Cardiac fibroblast (primary cell): ENCODE measurements at regions not wholly inside any gene's neighbourhood (a gene's known extent, or its start where the extent isn't known, plus 50 kb on each side); places are given as distances from the start of the nearest gene placed in this dataset.
"Not testable (repeated sequence)": the region's sequence is repeated elsewhere in the genome, so short reads cannot be mapped to it uniquely, and the experiment has no call there.

Source experiments
- DNase-seq, 2 donors: peaks; one replicate each; pipeline versions ENCODE4 v3.0.0 to v3.0.0-alpha.2; 2010; ENCODE audit warnings: low read depth in 2 of 2
- H3K4me3 ChIP-seq, 2 donors: replicated peaks in 1 of 2; 1 replicate in 1 of 2; 2 replicates in 1 of 2; pipeline ENCODE4 v1.5.1; 2011; ENCODE audit warnings: low read depth in 2 of 2, low read length in 2 of 2, mild to moderate bottlenecking in 2 of 2, moderate library complexity in 1 of 2

DNA sequence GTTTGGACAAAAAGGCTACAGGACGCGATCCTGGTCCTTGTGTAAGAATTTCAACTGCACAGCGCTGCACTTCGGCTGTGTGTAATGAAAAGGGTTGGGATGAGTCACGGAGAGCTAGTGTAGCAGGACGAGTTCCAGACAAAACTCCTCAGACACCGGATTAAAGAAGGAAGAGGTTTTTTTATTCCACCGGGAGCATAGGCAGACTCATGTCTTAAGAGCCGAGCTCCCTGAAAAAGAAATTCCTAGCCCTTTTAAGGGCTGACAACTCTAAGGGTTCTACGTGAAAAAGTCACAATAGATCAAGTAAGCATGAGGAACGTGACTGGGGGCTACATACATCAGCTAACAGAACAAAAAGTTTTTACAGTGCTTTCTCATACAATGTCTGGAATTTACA lies 54.8 kb upstream of the FAM90A1 start:
- not testable (repeated sequence) for H3K4me3 ChIP-seq
- DNase-seq: peak; percentile 16 to 39

DNA sequence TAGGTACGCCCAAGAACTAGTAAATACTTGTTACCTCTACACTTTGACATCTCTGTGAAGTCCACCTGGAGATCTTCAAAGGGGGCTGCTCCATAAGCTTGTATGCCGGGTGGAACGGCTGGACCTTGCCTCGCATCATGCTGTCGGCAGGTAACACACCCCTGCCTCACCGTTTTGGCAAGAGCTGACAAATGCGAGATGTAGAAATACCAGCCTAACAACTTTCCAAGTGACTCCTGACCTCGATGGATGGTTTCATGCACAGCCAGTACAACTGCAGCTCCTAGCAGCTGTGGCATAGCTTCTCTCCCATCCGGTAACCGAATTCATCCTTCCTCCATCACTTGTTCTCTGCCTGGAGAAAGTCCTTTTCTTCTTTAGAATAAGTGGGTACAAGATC lies 58.3 kb upstream of the FAM90A1 start:
- not testable (repeated sequence) for DNase-seq, H3K4me3 ChIP-seq

DNA sequence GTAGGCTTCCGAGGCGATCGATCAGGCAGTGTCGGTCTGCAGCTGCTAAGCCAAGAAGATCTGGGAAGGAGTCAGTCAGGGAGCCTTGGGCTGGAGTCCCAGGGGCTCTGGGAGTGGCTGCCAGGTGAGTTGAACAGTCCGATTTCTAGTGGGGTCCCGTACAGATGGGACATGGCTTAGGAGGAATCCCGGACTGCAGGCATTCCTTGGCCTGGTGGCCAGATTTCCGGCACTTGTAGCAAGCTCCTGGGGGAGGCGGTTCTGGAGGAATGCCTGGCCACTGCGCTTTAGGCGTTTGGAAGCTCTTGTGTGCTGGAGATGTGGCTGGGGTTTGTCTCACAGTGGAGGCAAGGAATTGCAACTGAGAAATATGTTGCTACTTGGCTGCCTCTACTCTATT lies 64.3 kb upstream of the FAM90A1 start:
- DNase-seq, H3K4me3 ChIP-seq: not testable (repeated sequence)

DNA sequence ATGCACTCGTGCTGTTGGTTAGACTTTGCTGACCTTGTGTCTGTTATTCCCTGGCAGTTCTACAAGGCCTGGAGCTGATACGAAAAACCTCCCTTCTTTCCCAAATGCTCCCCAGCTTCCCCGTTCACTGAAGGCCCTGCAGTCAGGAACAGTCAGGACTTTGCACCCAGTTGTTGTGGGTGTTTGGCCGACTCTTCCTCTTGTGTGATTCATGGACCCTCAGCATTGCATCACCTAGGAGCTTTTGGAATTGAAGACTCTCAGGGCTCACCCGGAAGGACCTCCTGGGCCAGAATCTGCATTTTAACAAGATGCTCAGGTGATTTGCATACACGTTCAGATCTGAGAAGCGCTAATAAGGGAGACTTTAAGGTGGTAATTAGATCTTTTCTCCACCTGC lies 67.2 kb upstream of the FAM90A1 start:
- H3K4me3 ChIP-seq, DNase-seq: not testable (repeated sequence)

DNA sequence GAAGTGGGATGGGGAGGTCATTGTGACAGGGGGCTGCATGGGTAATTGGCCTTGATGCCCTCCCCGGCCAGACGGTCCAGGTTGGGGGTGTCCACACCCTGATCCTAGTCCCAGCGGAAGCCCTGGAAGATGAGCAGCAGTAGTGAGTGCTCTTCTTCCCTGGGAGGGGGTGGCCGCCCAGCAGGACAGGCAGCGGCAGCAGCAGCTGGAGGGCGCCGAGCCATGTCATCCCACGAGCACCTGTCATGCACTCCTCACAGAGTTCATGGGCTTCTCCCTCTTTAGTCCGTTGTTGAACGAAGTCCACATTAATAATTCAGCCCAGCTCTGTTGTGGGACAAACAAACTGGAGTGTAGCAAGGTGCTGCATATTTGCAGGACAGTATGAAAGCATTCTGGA lies 81.2 kb upstream of the FAM90A1 start:
- DNase-seq: not testable (repeated sequence)

DNA sequence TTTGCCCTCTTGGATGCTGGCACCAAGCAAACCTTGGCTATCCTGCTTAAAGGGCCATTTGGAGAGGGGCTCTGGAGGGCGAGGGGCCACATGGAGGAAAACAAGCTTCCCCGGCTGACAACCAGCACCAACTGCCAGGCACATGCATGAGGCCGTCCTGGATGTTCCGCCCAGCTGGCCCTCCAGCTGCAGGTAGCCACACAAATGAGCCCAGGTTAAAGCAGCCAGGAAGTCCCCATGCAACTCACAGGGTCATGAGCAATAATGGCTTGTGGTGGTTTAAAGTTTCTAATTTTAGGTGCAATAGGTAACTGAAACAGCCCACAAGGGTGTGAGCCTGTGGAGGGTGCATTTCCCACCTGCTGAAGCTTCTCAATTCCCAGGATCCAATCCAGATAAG lies 88.6 kb upstream of the FAM90A1 start:
- not testable (repeated sequence) for DNase-seq

More for the DNA sequence above, 81.2 kb upstream of the FAM90A1 start:
- H3K4me3 ChIP-seq: not testable (repeated sequence)

DNA sequence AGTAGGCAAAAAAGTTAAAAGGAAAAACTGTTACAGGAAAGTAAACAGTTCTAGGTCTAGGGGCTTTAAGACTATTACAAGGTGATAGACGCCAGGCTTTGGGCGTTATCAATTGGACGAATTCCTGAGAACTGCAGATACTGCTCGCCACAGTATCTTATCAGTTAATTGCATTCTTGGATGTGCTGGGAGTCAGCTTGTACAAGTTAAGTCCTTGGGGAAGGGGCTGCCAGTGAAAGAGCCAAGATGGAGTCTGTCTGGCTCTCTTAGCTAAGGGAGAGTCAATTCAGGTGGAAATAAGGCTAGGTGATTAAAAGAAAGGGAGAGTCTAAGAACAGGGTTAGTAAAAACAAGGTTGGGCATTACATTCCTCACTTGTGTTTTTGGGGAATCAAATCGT lies 90.3 kb upstream of the FAM90A1 start:
- DNase-seq, H3K4me3 ChIP-seq: not testable (repeated sequence)

More for the DNA sequence above, 88.6 kb upstream of the FAM90A1 start:
- not testable (repeated sequence) for H3K4me3 ChIP-seq

DNA sequence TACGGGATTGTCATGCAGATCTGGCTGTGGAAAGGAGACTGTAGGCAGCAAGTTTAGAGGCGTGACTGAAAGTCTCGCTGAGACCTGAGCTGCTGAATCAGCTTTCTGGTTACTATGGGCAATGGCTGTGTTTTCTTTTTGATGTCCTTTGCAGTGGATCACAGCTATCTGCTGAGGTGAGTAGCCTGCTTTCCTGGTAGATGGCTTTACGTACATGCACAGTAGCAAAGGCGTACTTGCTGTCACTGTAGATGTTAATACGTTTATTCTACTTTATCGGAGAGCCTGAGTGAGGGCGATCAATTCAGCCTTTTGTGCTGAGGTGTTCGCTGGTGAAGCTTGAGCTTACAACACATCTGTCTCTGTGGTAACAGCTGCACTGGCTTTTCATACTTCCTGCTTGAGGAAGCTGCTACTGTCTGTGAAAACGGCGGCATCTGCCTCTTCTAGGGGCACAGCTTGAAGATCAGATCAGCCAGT lies 92.9 kb upstream of the FAM90A1 start:
- DNase-seq, H3K4me3 ChIP-seq: not testable (repeated sequence)

DNA sequence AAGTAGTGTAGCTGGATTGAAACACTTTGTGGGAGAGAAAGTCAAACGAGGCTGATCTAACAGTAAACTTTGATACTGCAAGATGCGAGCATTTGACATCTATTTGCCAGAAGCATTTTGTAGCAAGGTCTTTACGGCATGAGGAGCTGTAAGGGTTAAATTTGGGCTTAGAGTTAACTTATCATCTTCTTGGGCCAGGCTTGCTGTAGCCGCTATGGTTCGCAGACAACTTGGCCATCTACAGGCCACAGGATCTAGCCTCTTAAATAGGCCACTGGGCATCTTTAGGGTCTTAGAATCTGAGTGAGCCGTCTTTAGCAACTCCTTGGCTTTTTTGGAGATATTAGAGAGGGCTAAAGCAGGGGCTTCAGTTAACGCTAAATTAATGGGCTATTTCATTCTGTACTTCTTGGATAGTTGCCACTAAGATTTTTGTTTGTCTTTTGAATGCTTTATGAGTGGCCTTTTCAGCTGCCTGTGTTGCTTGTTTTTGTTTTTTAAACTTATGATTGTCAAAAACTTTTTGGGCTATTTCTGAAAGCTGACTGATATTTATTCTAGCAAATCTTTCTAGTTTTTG lies 93.5 kb upstream of the FAM90A1 start:
- not testable (repeated sequence) for DNase-seq

DNA sequence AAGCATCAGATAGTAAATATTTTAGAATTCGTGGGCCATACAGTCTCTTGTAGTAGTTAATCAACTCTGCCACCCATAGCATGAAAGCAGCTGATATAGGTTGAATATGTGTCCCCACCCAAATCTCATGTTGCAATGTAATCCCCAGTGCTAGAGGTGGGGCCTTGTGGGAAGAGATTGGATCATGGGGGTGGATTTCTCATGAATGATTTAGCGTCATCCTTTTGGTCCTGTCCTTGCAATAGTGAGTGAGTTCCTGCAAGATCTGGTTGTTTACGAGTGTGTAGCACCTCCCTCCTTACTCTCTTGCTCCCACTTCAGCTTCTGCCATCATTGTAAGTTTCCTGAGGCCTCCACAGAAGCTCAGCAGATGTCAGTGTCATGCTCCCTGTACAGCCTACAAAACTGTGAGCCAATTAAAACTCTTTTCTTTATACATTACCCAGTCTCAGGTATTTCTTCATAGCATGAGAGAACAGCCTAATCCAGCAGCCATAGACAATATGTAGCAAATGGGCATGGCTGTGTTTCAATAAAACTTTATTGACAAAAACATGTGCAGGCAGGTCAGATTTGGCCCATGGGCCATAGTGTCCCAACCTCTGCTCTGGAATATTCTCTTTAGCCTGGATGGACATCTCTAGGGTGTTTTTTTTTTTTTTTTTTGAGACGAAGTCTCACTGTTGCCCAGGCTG lies 97.9 kb upstream of the FAM90A1 start:
- DNase-seq: not testable (repeated sequence)

More for the DNA sequence above, 93.5 kb upstream of the FAM90A1 start:
- H3K4me3 ChIP-seq: not testable (repeated sequence)

DNA sequence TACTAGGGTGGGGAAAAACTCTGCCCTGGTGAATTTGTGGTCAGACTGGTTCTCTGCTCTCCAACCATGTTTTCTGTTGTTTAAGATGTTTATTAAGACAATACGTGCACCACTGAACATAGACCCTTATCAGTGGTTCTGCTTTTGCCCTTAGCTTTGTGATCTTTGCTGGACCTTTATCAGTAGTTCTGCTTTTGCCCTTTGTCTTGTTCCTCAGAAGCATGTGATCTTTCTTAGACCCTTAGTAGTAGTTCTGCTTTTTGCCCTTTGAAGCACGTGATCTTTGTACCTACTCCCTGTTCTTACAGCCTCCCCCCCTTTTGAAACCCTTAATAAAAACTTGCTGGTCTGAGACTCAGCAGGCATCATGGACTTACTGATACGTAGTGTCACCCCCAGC lies 101.4 kb upstream of the FAM90A1 start:
- not testable (repeated sequence) for H3K4me3 ChIP-seq, DNase-seq

More for the DNA sequence above, 97.9 kb upstream of the FAM90A1 start:
- H3K4me3 ChIP-seq: not testable (repeated sequence)

DNA sequence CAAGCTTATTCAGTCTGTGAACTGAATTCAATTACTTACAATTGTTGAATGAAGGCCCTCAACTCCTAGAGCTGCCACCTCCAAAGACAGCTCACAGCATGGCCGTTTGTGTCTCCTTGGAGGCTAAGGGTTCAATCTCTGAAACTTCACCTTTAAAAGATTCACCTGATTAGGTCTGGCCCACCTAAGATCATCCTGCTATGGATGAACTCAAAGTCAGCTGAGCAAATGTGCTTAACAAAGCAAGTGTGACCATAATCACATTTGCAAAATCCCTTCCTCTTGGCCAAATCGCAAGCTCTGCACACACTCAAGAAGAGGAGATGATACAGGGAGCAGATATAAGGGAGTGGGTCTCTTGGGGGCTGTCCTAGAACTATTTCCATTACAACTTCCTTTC lies 105.0 kb upstream of the FAM90A1 start:
- not testable (repeated sequence) for H3K4me3 ChIP-seq, DNase-seq

DNA sequence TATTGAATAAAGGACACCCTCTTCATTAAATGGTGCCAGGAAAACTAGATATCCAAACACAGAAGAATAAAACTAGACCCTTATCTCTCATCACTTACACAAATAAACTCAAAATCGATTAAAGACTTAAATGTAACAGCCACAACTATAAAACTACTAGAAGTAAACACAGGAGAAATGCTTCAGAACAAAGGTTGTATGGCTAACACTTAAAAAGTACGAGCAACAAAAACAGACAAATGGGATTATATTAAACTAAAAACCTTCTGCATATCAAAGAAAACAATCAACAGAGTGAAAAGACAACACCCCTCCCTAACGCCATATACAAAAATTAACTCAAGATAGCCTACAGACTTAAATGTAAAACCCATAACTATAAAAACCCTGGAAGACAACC lies 104.7 kb upstream of the CLEC6A start:
- not testable (repeated sequence) for DNase-seq, H3K4me3 ChIP-seq

DNA sequence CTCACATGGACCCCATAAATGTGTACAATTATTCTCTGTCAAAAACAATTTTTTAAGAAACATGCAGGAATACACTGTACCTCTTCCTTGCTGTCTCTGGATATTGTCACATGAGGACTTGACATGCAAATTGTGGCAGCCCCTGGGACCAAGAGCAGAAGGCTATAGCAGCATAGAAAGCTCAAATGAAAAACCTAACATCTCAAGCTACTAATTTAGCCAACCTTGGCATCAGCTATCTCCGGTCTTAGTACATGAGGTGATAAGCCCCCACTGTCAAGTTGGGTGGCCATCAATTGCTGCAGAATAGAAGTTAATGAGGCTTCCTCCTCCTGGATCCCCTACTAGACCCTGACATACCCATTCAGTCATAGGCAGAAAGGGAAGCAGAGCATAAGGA lies 101.0 kb upstream of the CLEC6A start:
- not testable (repeated sequence) for H3K4me3 ChIP-seq, DNase-seq

DNA sequence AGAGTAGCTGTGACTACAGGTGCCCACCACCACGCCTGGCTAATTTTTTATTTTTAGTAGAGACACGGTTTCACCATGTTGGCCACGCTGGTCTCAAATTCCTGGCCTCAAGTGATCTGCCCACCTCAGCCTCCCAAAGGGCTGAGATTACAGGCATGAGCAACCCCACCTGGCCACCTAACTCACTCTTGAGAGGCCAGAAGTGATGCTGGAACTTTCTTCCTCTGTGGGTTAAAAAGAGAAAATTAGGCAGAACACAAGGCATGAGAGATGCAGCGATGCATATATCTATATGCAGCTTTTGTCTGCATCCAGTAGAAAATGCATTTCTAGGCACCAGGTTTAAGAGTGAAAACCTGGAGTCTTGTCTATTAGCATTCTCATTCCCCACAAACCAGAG lies 100.2 kb upstream of the CLEC6A start:
- DNase-seq, H3K4me3 ChIP-seq: not testable (repeated sequence)
